HL-60 (cell line): ENCODE measurements at regions not wholly inside any gene's neighbourhood (a gene's known extent, or its start where the extent isn't known, plus 50 kb on each side); places are given as distances from the start of the nearest gene placed in this dataset.

Experiments
- CTCF ChIP-seq: IDR thresholded peaks from one replicate; pipeline ENCODE4 v1.5.1; 2011; ENCODE audit warnings: low read length, control low read depth, inconsistent platforms; ENCODE audit not compliant: insufficient read depth
- GABPA ChIP-seq: IDR thresholded peaks from 2 replicates; pipeline ENCODE4 v1.6.1; 2012; ENCODE audit warnings: low read depth
- POLR2AphosphoS5 ChIP-seq: IDR thresholded peaks from 2 replicates; pipeline ENCODE4 v1.6.1; 2012; ENCODE audit warnings: low read depth
- REST ChIP-seq: IDR thresholded peaks from 2 replicates; pipeline ENCODE4 v1.6.1; 2012; ENCODE audit warnings: low read depth; ENCODE audit not compliant: insufficient replicate concordance
- SPI1 ChIP-seq: IDR thresholded peaks from 2 replicates; pipeline ENCODE4 v1.6.1; 2012; ENCODE audit warnings: low read depth, mild to moderate bottlenecking, borderline replicate concordance

DNA sequence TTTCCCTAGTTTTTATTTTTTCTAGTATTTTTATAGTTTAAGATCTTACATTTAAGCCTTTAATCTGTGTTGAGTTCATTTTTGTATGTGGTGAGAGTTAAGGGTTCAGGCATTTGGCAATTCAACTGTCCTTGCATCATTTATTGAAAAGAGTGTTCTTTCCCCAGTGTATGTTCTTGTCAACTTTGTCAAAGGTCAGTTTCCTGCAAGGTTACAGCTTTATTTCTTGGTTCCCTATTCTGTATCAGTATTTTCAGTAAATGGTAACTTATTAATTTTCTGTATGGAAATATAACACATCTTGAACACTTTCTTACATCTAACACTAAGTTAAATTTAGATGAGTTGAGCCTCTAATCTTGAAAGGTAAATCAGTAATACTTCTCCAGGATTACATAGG lies 1770.1 kb downstream of the OTOL1 start:
- no peak for TF ChIP-seq CTCF
- no peak for TF ChIP-seq POLR2AphosphoS5
- no peak for TF ChIP-seq REST
- TF ChIP-seq SPI1, result no peak
- no peak for TF ChIP-seq GABPA
